ENCODE measurements at regions not wholly inside any gene's neighbourhood (a gene's known extent, or its start where the extent isn't known, plus 50 kb on each side); places are given as distances from the start of the nearest gene placed in this dataset.
"Not testable (repeated sequence)": the region's sequence is repeated elsewhere in the genome, so short reads cannot be mapped to it uniquely, and the experiment has no call there.

GRCh38 chr1:176396604-176397395 is 66.2 kb upstream of the PAPPA2 start:
- not testable (repeated sequence) for DNase-seq

DNA sequence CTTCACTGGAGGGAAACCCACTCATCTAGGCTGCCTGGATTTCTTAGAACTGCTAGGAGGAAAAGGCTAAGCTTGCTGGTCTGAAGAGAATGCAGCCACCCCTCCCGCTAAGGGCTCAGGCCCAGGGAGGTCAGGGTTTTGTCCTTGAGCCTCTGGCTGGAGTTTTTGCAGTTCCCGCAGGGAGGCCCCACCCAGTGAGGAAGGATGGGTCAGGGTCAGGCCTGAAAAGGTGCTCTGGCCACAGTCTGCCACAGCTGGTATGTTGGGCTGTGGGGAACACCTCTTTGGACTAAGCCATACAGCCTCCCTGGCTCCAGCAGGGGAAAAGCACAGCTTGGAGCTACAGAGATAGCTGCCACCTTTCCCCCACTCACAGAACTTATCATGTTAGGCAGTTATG is 71.4 kb upstream of the PAPPA2 start:
- DNase-seq, result no peak

- DNase-seq, result no peak
Observed at GRCh38 chr1:176384841-176385240, 78.1 kb upstream of the PAPPA2 start.

DNA sequence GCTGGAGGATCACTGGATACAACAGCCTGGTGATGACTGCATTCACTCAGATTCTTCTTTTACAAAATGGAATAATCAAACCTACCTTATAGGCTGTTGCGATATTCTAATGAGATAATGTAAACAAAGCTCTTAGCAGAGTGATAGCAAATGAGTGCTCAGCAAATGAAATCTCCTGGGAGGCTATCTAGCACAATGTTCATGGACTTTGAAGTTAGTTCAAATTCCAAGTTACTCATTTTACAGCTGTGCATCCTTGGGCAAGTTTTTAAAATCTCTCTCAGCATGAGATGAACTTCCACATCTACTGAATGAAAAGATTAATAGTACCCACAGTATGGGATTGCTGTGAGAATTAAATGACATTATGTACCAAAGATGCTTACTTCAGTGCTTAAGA is 80.8 kb upstream of the PAPPA2 start:
- no peak for DNase-seq

GRCh38 chr1:176379626-176380339 is 83.2 kb upstream of the PAPPA2 start:
- no peak for DNase-seq

GRCh38 chr1:176374967-176375569 is 87.9 kb upstream of the PAPPA2 start:
- DNase-seq, result peak; percentile 68

DNA sequence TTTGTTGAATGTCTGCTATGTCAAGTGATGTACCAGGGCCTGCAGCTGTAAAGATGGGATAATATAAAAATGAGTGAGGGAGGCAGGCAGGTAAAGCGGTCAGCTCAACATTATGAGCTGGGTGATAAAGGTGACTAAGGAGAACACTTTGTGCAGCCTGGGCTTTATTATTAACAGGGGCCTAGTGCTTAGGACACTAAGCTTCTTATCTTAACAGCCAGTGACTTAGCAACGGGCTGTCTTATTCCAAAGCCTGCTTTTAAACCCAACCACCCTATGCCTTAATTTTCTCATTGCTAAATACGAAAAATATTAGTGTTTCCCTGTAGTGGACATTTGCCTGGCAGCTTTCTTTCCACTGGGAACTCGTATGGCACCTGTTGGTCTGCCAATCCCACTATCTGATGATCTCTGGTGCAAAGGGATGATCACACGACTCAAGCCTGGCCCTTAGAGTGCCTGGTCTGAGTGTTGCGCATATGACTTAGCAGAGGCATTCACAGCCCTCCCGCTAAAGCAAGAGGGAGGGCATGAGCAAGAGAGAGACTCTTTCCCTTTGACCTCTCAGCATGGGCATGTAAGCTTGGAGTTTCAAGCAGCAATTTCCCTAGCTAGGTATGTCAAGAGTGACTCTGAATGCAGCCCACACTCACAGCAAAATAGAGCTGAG is 98.6 kb upstream of the PAPPA2 start:
- DNase-seq, result no peak

- not testable (repeated sequence) for DNase-seq
Observed at GRCh38 chr1:176349135-176349715, 113.8 kb upstream of the PAPPA2 start.

DNA sequence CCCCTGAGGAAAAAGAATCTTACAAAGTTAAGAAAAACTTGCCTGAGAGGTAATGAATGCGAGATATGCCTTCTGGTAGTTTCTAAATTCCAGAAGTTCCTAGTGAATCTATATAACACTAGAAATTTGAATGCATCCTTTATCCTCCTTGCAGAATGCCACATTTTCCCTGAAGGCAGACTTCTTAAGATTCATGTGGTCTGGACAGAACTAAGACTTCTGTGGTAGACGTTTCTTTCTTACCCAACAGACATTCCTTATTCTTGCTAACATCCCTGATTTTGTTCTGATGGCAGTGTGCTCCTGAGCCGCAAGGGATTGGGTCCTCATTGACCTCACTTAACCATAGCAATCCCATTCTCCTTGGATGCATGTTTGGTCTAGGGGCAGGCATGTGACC is 121.3 kb upstream of the PAPPA2 start:
- DNase-seq, result no peak

DNA sequence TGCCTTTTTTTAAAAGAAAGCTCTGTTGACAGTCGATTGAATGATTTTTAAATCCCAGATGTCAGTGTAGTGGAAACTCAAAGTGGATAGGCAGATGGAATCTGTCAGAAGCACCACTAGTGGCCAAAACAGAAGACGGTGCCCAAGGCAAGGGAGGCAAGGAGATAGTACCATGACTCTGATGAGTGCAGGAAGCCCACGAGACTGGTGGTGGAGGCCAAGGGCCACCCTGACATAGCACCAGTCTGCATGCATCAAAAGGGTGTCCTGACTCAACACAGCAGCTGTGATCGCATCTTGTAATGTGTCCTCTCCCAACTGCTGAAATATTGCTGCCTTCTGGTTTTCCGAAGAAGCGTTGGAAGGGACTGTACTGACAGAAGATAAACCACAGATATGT is 124.1 kb upstream of the PAPPA2 start:
- DNase-seq, result no peak

DNA sequence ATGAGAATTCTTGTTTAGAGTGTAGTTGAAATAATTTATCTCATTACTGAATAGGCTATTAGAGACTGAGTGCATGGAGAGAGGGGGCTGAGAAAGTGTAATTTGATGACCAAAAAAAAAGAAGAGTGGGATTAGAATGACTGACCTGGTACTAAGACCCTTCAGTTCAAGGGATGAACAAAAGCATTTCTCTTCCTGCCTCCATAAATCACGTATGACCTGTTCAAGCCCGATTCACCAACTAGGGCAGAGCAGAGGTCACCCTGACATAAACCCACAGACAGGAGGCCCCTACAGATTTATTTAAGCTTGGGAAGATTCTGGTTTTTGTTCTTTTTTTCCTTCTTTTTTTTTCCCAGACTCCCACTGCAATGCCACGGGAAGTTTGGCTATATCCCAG is 123.7 kb upstream of the COP1 start:
- DNase-seq, result no peak

DNA sequence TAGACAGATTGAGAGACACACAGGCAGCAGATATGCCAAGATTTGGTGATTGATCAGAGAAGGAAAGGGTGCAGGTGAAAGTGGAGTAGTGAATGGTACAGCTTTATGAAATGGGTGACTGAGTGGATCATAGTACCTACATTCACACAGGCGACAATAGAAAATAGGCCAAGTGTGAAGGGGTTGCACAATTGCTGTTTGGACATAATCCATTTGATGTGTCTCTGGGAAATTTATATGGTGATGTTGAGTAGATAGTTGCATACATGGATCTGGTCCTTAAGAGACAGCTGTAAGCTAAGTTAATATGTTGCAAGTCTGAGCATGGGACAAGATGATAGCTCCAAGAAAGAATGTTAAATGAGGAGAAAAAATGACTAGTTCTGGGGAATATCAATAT is 118.6 kb upstream of the COP1 start:
- DNase-seq, result no peak

DNA sequence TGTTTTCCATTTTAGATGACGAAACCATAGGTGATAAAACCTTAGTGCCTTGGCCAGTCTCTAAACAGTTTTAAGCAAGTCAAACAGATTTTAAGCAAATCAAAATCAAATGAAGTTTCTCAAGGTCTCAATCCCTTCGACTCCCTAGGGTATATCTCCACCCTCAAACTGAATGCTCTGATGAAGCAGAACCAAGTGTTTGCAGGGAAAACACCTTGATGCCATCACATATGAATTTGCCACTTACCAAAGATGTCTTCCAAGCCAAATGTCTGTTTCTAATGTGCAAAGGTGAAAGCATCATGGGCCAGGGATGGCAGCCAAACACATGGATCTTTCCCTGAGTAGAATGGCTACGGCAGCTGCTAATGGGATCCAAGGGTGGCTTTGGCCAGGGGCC is 116.4 kb upstream of the COP1 start:
- DNase-seq, result no peak

DNA sequence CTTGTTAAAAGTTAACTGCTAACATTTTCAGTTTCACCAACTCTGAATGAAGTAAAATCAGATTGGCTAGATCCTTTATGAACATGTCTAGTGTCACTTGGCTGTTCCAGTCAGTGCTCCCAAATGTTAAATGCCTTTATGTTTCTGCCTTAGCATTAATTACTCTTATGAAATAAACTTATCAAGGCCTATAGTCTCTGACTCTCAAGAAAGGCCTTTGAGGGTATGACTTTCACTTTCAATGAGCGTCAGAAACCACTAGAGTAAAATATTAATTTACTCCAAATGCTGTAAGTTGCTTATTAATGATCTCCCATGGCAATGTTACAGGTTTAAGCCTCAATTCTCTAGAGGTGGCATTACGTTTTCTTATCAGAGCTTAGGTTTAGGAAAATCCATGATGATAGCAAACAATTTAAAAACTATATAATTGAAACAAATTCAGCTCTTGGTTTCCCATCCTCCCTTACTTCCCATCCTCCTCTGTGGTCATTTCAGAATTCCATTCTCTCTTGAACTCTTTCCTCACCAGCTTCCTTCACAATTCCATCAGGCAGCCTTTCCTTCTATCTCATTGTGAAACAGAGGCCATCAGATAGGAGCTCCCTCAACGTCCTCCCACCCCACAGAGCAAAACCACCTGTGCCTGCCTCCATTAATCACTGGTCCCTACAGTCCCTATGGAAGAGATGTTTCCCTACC is 108.6 kb upstream of the COP1 start:
- DNase-seq, result no peak

GRCh38 chr1:176296602-176297001 is 89.5 kb upstream of the COP1 start:
- not testable (repeated sequence) for DNase-seq

GRCh38 chr1:176285996-176286395 is 78.9 kb upstream of the COP1 start:
- no peak for DNase-seq

- no peak for DNase-seq
Observed at GRCh38 chr1:176271572-176271971, 64.5 kb upstream of the COP1 start.
